H9 (cell line): ENCODE measurements at regions not wholly inside any gene's neighbourhood (a gene's known extent, or its start where the extent isn't known, plus 50 kb on each side); places are given as distances from the start of the nearest gene placed in this dataset.

Experiments used
- DNase-seq: peaks from one replicate; pipeline ENCODE4 v3.0.0-alpha.2; 2017
- H2AFZ ChIP-seq: one replicate; pipeline ENCODE4 v1.6.1; 2013; ENCODE audit warnings: mild to moderate bottlenecking, low read length, control low read depth, moderate library complexity
- H2AK5ac ChIP-seq: 2 replicates; pipeline ENCODE4 v1.6.1; 2013; ENCODE audit warnings: low read length, control low read depth, mixed read lengths; ENCODE audit not compliant: insufficient read length
- H2BK120ac ChIP-seq: one replicate; pipeline ENCODE4 v1.6.1; 2013; ENCODE audit warnings: low read depth, mild to moderate bottlenecking, low read length, control low read depth, inconsistent platforms; ENCODE audit not compliant: poor library complexity, severe bottlenecking
- H2BK12ac ChIP-seq: 2 replicates; pipeline ENCODE4 v1.6.1; 2013; ENCODE audit warnings: low read length, control low read depth, mixed read lengths, low read depth; ENCODE audit not compliant: insufficient read length
- H2BK15ac ChIP-seq: 2 replicates; pipeline ENCODE4 v1.6.1; 2013; ENCODE audit warnings: low read depth, low read length, control low read depth
- H2BK20ac ChIP-seq: one replicate; pipeline ENCODE4 v1.6.1; 2013; ENCODE audit warnings: low read depth, mild to moderate bottlenecking, low read length, control low read depth, inconsistent platforms; ENCODE audit not compliant: poor library complexity, severe bottlenecking
- H2BK5ac ChIP-seq: 2 replicates; pipeline ENCODE4 v1.6.1; 2013; ENCODE audit warnings: low read length, control low read depth, mixed read lengths; ENCODE audit not compliant: insufficient read length
- H3K14ac ChIP-seq: 2 replicates; pipeline ENCODE4 v1.6.1; 2013; ENCODE audit warnings: low read length, control low read depth; ENCODE audit not compliant: insufficient read depth
- H3K18ac ChIP-seq: 2 replicates; pipeline ENCODE4 v1.6.1; 2013; ENCODE audit warnings: low read depth, mild to moderate bottlenecking, mixed read lengths, low read length, control low read depth; ENCODE audit not compliant: insufficient read length
- H3K23ac ChIP-seq: 2 replicates; pipeline ENCODE4 v1.6.1; 2013; ENCODE audit warnings: low read length, control low read depth, mixed read lengths, low read depth; ENCODE audit not compliant: insufficient read length
- H3K23me2 ChIP-seq: 2 replicates; pipeline ENCODE4 v1.6.1; 2013; ENCODE audit warnings: low read depth, mild to moderate bottlenecking, mixed read lengths, low read length, control low read depth; ENCODE audit not compliant: insufficient read length, poor library complexity, severe bottlenecking
- H3K27ac ChIP-seq: 2 replicates; pipeline ENCODE4 v1.5.1; 2013; ENCODE audit warnings: low read length, control low read depth, mixed read lengths, low read depth; ENCODE audit not compliant: insufficient read length
- H3K27me3 ChIP-seq: 2 replicates; pipeline ENCODE4 v1.6.1; 2013; ENCODE audit warnings: low read length, control low read depth, inconsistent platforms; ENCODE audit not compliant: insufficient read depth
- H3K4ac ChIP-seq: 2 replicates; pipeline ENCODE4 v1.6.1; 2013; ENCODE audit warnings: low read depth, mild to moderate bottlenecking, control low read depth, inconsistent platforms, low read length, moderate library complexity
- H3K4me1 ChIP-seq: 2 replicates; pipeline ENCODE4 v1.6.1; 2013; ENCODE audit warnings: low read length, control low read depth, inconsistent platforms; ENCODE audit not compliant: insufficient read depth
- H3K4me2 ChIP-seq: 2 replicates; pipeline ENCODE4 v1.6.1; 2013; ENCODE audit warnings: low read length, control low read depth, mixed read lengths; ENCODE audit not compliant: insufficient read length, insufficient read depth
- H3K56ac ChIP-seq: 2 replicates; pipeline ENCODE4 v1.6.1; 2013; ENCODE audit warnings: low read depth, mild to moderate bottlenecking, mixed read lengths, low read length, control low read depth; ENCODE audit not compliant: insufficient read length
- H3K79me1 ChIP-seq: 2 replicates; pipeline ENCODE4 v1.6.1; 2013; ENCODE audit warnings: low read depth, mild to moderate bottlenecking, moderate library complexity, low read length, control low read depth, inconsistent platforms; ENCODE audit not compliant: insufficient read depth, poor library complexity, severe bottlenecking
- H3K79me2 ChIP-seq: 2 replicates; pipeline ENCODE4 v1.6.1; 2013; ENCODE audit warnings: low read length, control low read depth, inconsistent platforms; ENCODE audit not compliant: insufficient read depth
- H3K9ac ChIP-seq: 2 replicates; pipeline ENCODE4 v1.6.1; 2013; ENCODE audit warnings: low read length, control low read depth, mixed read lengths; ENCODE audit not compliant: insufficient read length; ENCODE audit errors: extremely low read depth
- H3K9me3 ChIP-seq: one replicate; pipeline ENCODE4 v1.6.1; 2013; ENCODE audit warnings: low read depth, low read length, inconsistent platforms; ENCODE audit not compliant: control insufficient read depth
- H3T11ph ChIP-seq: one replicate; pipeline ENCODE4 v1.6.1; 2013; ENCODE audit warnings: mild to moderate bottlenecking, low read length, control low read depth, inconsistent platforms
- H4K20me1 ChIP-seq: one replicate; pipeline ENCODE4 v1.6.1; 2013; ENCODE audit not compliant: control insufficient read depth, insufficient read length, insufficient read depth
- H4K5ac ChIP-seq: 2 replicates; pipeline ENCODE4 v1.6.1; 2013; ENCODE audit warnings: low read depth, mild to moderate bottlenecking, mixed read lengths, low read length, control low read depth; ENCODE audit not compliant: insufficient read length
- H4K8ac ChIP-seq: replicated peaks from 2 replicates; pipeline ENCODE4 v1.6.1; 2013; ENCODE audit warnings: low read length, control low read depth, mixed read lengths, low read depth; ENCODE audit not compliant: insufficient read length
- H4K91ac ChIP-seq: 2 replicates; pipeline ENCODE4 v1.6.1; 2013; ENCODE audit warnings: low read depth, mild to moderate bottlenecking, moderate library complexity, mixed read lengths, low read length, control low read depth; ENCODE audit not compliant: insufficient read length
- H3K27ac Mint-ChIP-seq, 3 experiments: 2 replicates in 2 of 3; 3 replicates in 1 of 3; pipeline ENCODE4 v1.8.0; 2020 to 2021; ENCODE audit warnings: mixed read lengths in 3 of 3, mild to moderate bottlenecking in 1 of 3, moderate library complexity in 1 of 3
- H3K27me3 Mint-ChIP-seq: 2 replicates; pipeline ENCODE4 v1.8.0; 2021; ENCODE audit warnings: low read depth, mild to moderate bottlenecking, moderate library complexity, mixed read lengths
- H3K36me3 Mint-ChIP-seq, 3 experiments: 2 replicates in 2 of 3; 3 replicates in 1 of 3; pipeline ENCODE4 v1.8.0; 2020 to 2021; ENCODE audit warnings: low read depth in 3 of 3, mixed read lengths in 3 of 3; ENCODE audit not compliant: insufficient read depth in 1 of 3
- H3K4me1 Mint-ChIP-seq, 2 experiments: 2 replicates each; pipeline ENCODE4 v1.8.0; 2020; ENCODE audit warnings: mixed read lengths in 2 of 2
- H3K4me3 Mint-ChIP-seq, 2 experiments: 2 replicates in 1 of 2; 3 replicates in 1 of 2; pipeline ENCODE4 v1.8.0; 2020 to 2021; ENCODE audit warnings: mild to moderate bottlenecking in 2 of 2, mixed read lengths in 2 of 2, moderate library complexity in 1 of 2
- H3K9me3 Mint-ChIP-seq, 2 experiments: 2 replicates in 1 of 2; 3 replicates in 1 of 2; pipeline ENCODE4 v1.8.0; 2020; ENCODE audit warnings: mild to moderate bottlenecking in 2 of 2, mixed read lengths in 2 of 2, moderate library complexity in 1 of 2
- CTCF ChIP-seq: fragments of 200-600 bp; sonication (generic); conservative IDR thresholded peaks from 3 replicates; pipeline ENCODE4 v1.8.0; 2021; ENCODE audit warnings: antibody characterized with exemption, mild to moderate bottlenecking
- WGBS: extraction: QIAGEN DNeasy Blood & Tissue Kit; methylation state at CpG from one replicate; pipeline ENCODE4 v1.1.7; 2013; ENCODE audit warnings: missing lambda C conversion rate, low lambda C conversion rate, mixed read lengths; ENCODE audit not compliant: insufficient read length; ENCODE audit errors: extremely low coverage; 5-methylcytosine and 5-hydroxymethylcytosine counted together

- Mint-ChIP-seq H3K36me3 (no peaks in the 10 kb centered on the region; a peak in 1 of 7 replicates), H3K9me3 (peaks cover 0 to 3% of the 10 kb centered on the region in 2 experiments; a peak in 3 of 5 replicates), H3K4me3 (no peak overlapping the region), H3K4me1 (no peaks in the 10 kb centered on the region), H3K27me3 (no peaks in the 10 kb centered on the region), H3K27ac (no peak overlapping the region)
- H4K91ac ChIP-seq = no peak overlapping the region
- WGBS = no CpG with 5 or more reads among the region's 1 CpG
- no peak overlapping the region for H3K4ac ChIP-seq
- H4K20me1 ChIP-seq = no peaks in the 10 kb centered on the region
- H2AFZ ChIP-seq = no peak overlapping the region
- H4K5ac ChIP-seq = no peak overlapping the region
- no peak overlapping the region for H2AK5ac ChIP-seq
- H3K79me1 ChIP-seq = no peaks in the 10 kb centered on the region
- H3K4me1 ChIP-seq = no peaks in the 10 kb centered on the region
- no peak overlapping the region for H2BK15ac ChIP-seq
- no peak for TF ChIP-seq CTCF
- H3K9ac ChIP-seq = no peak overlapping the region
- H3K14ac ChIP-seq = no peak overlapping the region
- no peak overlapping the region for H3K4me2 ChIP-seq
- no peak for DNase-seq
- H3T11ph ChIP-seq = no peak overlapping the region
- H2BK5ac ChIP-seq = no peak overlapping the region
- no peaks in the 10 kb centered on the region for H3K23me2 ChIP-seq
- no peak overlapping the region for H3K18ac ChIP-seq
- H4K8ac ChIP-seq = no peak overlapping the region
- H3K79me2 ChIP-seq = no peaks in the 10 kb centered on the region
- no peak overlapping the region for H3K27ac ChIP-seq
- no peak overlapping the region for H2BK12ac ChIP-seq
- no peak overlapping the region for H2BK20ac ChIP-seq
- no peak overlapping the region for H3K23ac ChIP-seq
- no peaks in the 10 kb centered on the region for H3K9me3 ChIP-seq
- H3K27me3 ChIP-seq = no peaks in the 10 kb centered on the region
- H2BK120ac ChIP-seq = no peak overlapping the region
- no peak overlapping the region for H3K56ac ChIP-seq
Observed at GRCh38 chr7:145263886-145264285, 428.0 kb upstream of the TPK1 start.
